Kidney epithelial cell (primary cell): ENCODE measurements at regions not wholly inside any gene's neighbourhood (a gene's known extent, or its start where the extent isn't known, plus 50 kb on each side); places are given as distances from the start of the nearest gene placed in this dataset.

Source experiments
- DNase-seq: peaks from one replicate; pipeline ENCODE4 v3.0.0-alpha.2; 2010; ENCODE audit warnings: low read depth
- H3K27me3 ChIP-seq: 2 replicates; pipeline ENCODE4 v1.6.0; 2011; ENCODE audit warnings: low read length; ENCODE audit not compliant: control insufficient read depth, insufficient read depth
- H3K36me3 ChIP-seq: 2 replicates; pipeline ENCODE4 v1.5.1; 2011; ENCODE audit warnings: low read length; ENCODE audit not compliant: control insufficient read depth, insufficient read depth
- H3K4me3 ChIP-seq: 2 replicates; pipeline ENCODE4 v1.5.1; 2011; ENCODE audit warnings: low read depth, mild to moderate bottlenecking, control low read depth, low read length
- CTCF ChIP-seq: IDR thresholded peaks from 2 replicates; pipeline ENCODE4 v1.5.1; 2011; ENCODE audit warnings: mild to moderate bottlenecking, moderate library complexity, low read length, control low read depth, inconsistent platforms; ENCODE audit not compliant: insufficient read depth, poor library complexity, severe bottlenecking

- DNase-seq, result no peak
- Histone ChIP-seq H3K4me3 (no peak overlapping the region), H3K27me3 (no peaks in the 10 kb centered on the region), H3K36me3 (no peaks in the 10 kb centered on the region)
- peak; percentile 9 for TF ChIP-seq CTCF
These were observed 64.0 kb upstream of the FGF13 start for GRCh38 chrX:138775517-138775916.

DNA sequence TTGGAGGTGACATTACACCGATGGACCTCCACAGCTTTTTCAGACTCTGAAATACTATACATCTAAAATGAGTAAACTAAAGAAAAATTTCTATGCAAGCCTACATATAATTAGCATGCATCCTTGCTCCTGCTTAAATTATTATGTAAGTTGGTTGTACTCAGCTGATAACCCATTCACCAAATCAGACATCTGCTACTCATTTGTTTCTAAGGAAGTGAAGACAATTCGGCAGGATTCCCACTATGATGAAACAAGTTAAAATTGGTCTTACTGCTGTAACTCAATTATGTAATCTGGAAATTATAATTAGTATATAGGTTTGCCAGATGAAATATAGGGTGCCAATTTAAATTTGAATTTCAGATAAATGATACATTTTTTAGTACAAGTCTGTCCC, 59.5 kb upstream of the FGF13 start:
- DNase-seq, result no peak
- no peak overlapping the region for H3K4me3 ChIP-seq
- no peaks in the 10 kb centered on the region for H3K36me3 ChIP-seq
- no peaks in the 10 kb centered on the region for H3K27me3 ChIP-seq
- TF ChIP-seq CTCF, result no peak

GRCh38 chrX:138769918-138770317, 58.4 kb upstream of the FGF13 start:
- TF ChIP-seq CTCF, result no peak
- no peaks in the 10 kb centered on the region for H3K36me3 ChIP-seq
- no peak for DNase-seq

DNA sequence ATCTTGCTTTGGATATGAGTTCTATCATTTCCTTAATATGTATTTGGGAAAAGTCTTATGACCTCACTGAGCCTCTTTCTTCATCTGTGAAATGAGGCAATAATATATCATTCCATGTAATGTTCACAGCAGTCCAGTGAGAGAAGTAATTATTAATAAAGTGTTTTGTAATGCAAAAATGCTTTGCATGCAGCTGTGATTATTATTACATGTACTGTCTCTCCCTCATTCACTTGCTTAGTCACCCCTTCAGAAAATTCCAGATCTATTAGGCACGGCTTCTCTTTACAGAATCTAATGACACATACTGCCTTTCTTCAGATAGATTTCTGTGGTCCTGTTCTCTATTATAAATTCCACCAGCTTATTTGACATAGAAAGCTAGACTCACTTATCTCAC, 53.5 kb upstream of the FGF13 start:
- no peak for DNase-seq
- no peak for TF ChIP-seq CTCF
- H3K4me3 ChIP-seq, result no peak overlapping the region
- no peaks in the 10 kb centered on the region for H3K36me3 ChIP-seq
- no peaks in the 10 kb centered on the region for H3K27me3 ChIP-seq

More at GRCh38 chrX:138769918-138770317, 58.4 kb upstream of the FGF13 start:
- H3K27me3 ChIP-seq, result no peaks in the 10 kb centered on the region
- no peak overlapping the region for H3K4me3 ChIP-seq

- no peak for TF ChIP-seq CTCF
- H3K4me3 ChIP-seq, result no peak overlapping the region
- H3K27me3 ChIP-seq, result no peaks in the 10 kb centered on the region
- DNase-seq, result no peak
- no peaks in the 10 kb centered on the region for H3K36me3 ChIP-seq
These were observed 52.2 kb upstream of the FGF13 start for GRCh38 chrX:138763761-138764160.

- no peak overlapping the region for H3K4me3 ChIP-seq
These were observed 49.9 kb upstream of the FGF13 start for GRCh38 chrX:138761380-138761779.

More at GRCh38 chrX:138761380-138761779, 49.9 kb upstream of the FGF13 start:
- Histone ChIP-seq H3K27me3 (no peaks in the 10 kb centered on the region), H3K36me3 (no peaks in the 10 kb centered on the region)
- DNase-seq, result no peak
- no peak for TF ChIP-seq CTCF
